Esophagus squamous epithelium (tissue), 4 donors: ENCODE measurements at regions not wholly inside any gene's neighbourhood (a gene's known extent, or its start where the extent isn't known, plus 50 kb on each side); places are given as distances from the start of the nearest gene placed in this dataset.

Experiments
- CTCF ChIP-seq, 6 experiments: fragments of 450-650 bp in 4 of 6; fragments of 200-600 bp in 2 of 6; sonication (generic) in 2 of 6; IDR thresholded peaks; one replicate each; pipeline ENCODE4 v1.5.1; 2016 to 2019; ENCODE audit warnings: antibody characterized with exemption in 6 of 6, mild to moderate bottlenecking in 4 of 6, moderate library complexity in 4 of 6
- POLR2A ChIP-seq, 4 donors: fragments of 450-650 bp; IDR thresholded peaks; one replicate each; pipeline ENCODE4 v1.6.1; 2017; ENCODE audit warnings: antibody characterized with exemption in 4 of 4, mild to moderate bottlenecking in 4 of 4, moderate library complexity in 3 of 4

DNA sequence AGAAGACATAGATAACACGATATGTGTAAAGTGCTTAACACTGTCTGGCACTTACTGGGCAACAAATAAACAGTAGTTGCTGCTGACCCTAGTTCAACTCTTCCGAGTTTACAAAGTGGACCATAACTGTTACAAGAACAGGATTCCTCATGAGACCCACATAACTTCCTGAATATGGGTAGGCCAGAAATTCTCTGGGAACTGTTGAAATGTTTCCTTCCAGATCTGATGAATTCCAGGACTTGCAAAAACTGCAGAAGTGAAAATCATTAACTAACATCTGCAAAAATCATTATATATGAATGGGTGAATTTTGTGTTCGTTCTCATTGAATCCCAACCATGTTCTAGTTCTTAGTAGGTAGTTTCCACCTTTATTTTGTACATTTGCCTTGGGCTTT, 181.7 kb upstream of the MME start:
- TF ChIP-seq POLR2A (IDR thresholded peaks at IDR 0.05) (no peak), CTCF (IDR thresholded peaks at IDR 0.05) (no peak)
